RWPE1 (cell line): ENCODE measurements at regions not wholly inside any gene's neighbourhood (a gene's known extent, or its start where the extent isn't known, plus 50 kb on each side); places are given as distances from the start of the nearest gene placed in this dataset.

Experiments
- CTCF ChIA-PET: fragments of 350-600 bp; sonication (Branson Sonifier 250); formaldehyde crosslinking; extraction: SDS; loops from one replicate; lab custom pipeline; 2021; lab: Yijun Ruan, JAX
- POLR2A ChIA-PET: fragments of 400-600 bp; formaldehyde crosslinking; extraction: SDS; loops from one replicate; lab custom pipeline; 2020; ENCODE audit warnings: antibody characterized with exemption; ENCODE audit not compliant: low non-redundant PET; lab: Yijun Ruan, JAX
- DNase-seq: peaks from one replicate; pipeline ENCODE4 v3.0.0; 2012; ENCODE audit warnings: low spot score
- H3K27ac ChIP-seq: fragments of 450-650 bp; 2 replicates; pipeline ENCODE4 v1.5.1; 2017
- CTCF ChIP-seq: fragments of 450-650 bp; conservative IDR thresholded peaks from 2 replicates; pipeline ENCODE4 v1.5.1; 2017; ENCODE audit warnings: low read depth, mild to moderate bottlenecking

GRCh38 chr6:44663860-44664634 lies 276.5 kb downstream of the CDC5L start:
- TF ChIP-seq CTCF = no peak
- ChIA-PET CTCF (interaction anchor here (0.8 kb wide), 1 partner anchor 8 kb away, joined by 3 read pairs; no protein-coding TSS in a partner anchor), POLR2A (no interaction called here)
- no peak overlapping the region for H3K27ac ChIP-seq
- DNase-seq = no peak

- POLR2A ChIA-PET = no interaction called here
- CTCF ChIA-PET = interaction anchor here (0.8 kb wide), 1 partner anchor 9 kb away, joined by 3 read pairs; no protein-coding TSS in a partner anchor
- no peak for DNase-seq
- no peak for TF ChIP-seq CTCF
- no peak overlapping the region for H3K27ac ChIP-seq
Measured at GRCh38 chr6:44664716-44665115, 277.2 kb downstream of the CDC5L start.

GRCh38 chr6:44665143-44665542 lies 277.6 kb downstream of the CDC5L start:
- ChIA-PET CTCF (no interaction called here), POLR2A (no interaction called here)
- no peak for TF ChIP-seq CTCF
- H3K27ac ChIP-seq = no peak overlapping the region
- no peak for DNase-seq

- ChIA-PET POLR2A (no interaction called here), CTCF (no interaction called here)
- no peak for TF ChIP-seq CTCF
- DNase-seq = no peak
- no peak overlapping the region for H3K27ac ChIP-seq
Measured at GRCh38 chr6:44665683-44666082, 278.2 kb downstream of the CDC5L start.

- no peak overlapping the region for H3K27ac ChIP-seq
- POLR2A ChIA-PET = no interaction called here
- CTCF ChIA-PET = no interaction called here
- no peak for DNase-seq
- TF ChIP-seq CTCF = no peak
Measured at GRCh38 chr6:44666324-44666723, 278.8 kb downstream of the CDC5L start.

- CTCF ChIA-PET = interaction anchor here (0.6 kb wide), 1 partner anchor 12 kb away, joined by 3 read pairs; no protein-coding TSS in a partner anchor
- no peak overlapping the region for H3K27ac ChIP-seq
- POLR2A ChIA-PET = no interaction called here
- DNase-seq = no peak
- TF ChIP-seq CTCF = no peak
Measured at GRCh38 chr6:44667226-44667625, 279.7 kb downstream of the CDC5L start.
